IPS-18c (cell line): ENCODE measurements at regions not wholly inside any gene's neighbourhood (a gene's known extent, or its start where the extent isn't known, plus 50 kb on each side); places are given as distances from the start of the nearest gene placed in this dataset.

Experiments
- H3K4me3 ChIP-seq: 2 replicates; pipeline ENCODE4 v1.7.0; 2013; ENCODE audit warnings: low read depth, mild to moderate bottlenecking, low read length, moderate library complexity; ENCODE audit not compliant: insufficient read depth
- H3K9me3 ChIP-seq: one replicate; pipeline ENCODE4 v1.6.1; 2013; ENCODE audit warnings: mild to moderate bottlenecking, low read length, moderate library complexity; ENCODE audit not compliant: control insufficient read depth, insufficient read depth

GRCh38 chr1:60151311-60151710 lies 77.7 kb upstream of the C1orf87 start:
- H3K4me3 ChIP-seq = no peak overlapping the region
- H3K9me3 ChIP-seq = no peaks in the 10 kb centered on the region

- Histone ChIP-seq H3K4me3 (no peak overlapping the region), H3K9me3 (no peaks in the 10 kb centered on the region)
Measured at GRCh38 chr1:60149251-60149650, 75.7 kb upstream of the C1orf87 start.

GRCh38 chr1:60146884-60147283 lies 73.3 kb upstream of the C1orf87 start:
- Histone ChIP-seq H3K4me3 (no peak overlapping the region), H3K9me3 (no peaks in the 10 kb centered on the region)

GRCh38 chr1:60145771-60146170 lies 72.2 kb upstream of the C1orf87 start:
- H3K4me3 ChIP-seq = no peak overlapping the region
- H3K9me3 ChIP-seq = no peaks in the 10 kb centered on the region

GRCh38 chr1:60141743-60142142 lies 68.2 kb upstream of the C1orf87 start:
- Histone ChIP-seq H3K9me3 (no peaks in the 10 kb centered on the region), H3K4me3 (no peak overlapping the region)

- Histone ChIP-seq H3K9me3 (no peaks in the 10 kb centered on the region), H3K4me3 (no peak overlapping the region)
Measured at GRCh38 chr1:60141276-60141675, 67.7 kb upstream of the C1orf87 start.

- Histone ChIP-seq H3K9me3 (no peaks in the 10 kb centered on the region), H3K4me3 (no peak overlapping the region)
Measured at GRCh38 chr1:60137406-60137805, 63.8 kb upstream of the C1orf87 start.

- Histone ChIP-seq H3K4me3 (no peak overlapping the region), H3K9me3 (no peaks in the 10 kb centered on the region)
Measured at GRCh38 chr1:60136395-60136794, 62.8 kb upstream of the C1orf87 start.

- H3K4me3 ChIP-seq = no peak overlapping the region
- no peaks in the 10 kb centered on the region for H3K9me3 ChIP-seq
Measured at GRCh38 chr1:60134716-60135115, 61.1 kb upstream of the C1orf87 start.

GRCh38 chr1:60133848-60134247 lies 60.3 kb upstream of the C1orf87 start:
- no peaks in the 10 kb centered on the region for H3K9me3 ChIP-seq
- no peak overlapping the region for H3K4me3 ChIP-seq

GRCh38 chr1:60133000-60133673 lies 59.6 kb upstream of the C1orf87 start:
- H3K4me3 ChIP-seq = no peak overlapping the region

GRCh38 chr1:60132108-60132507 lies 58.5 kb upstream of the C1orf87 start:
- H3K4me3 ChIP-seq = no peak overlapping the region
- H3K9me3 ChIP-seq = no peaks in the 10 kb centered on the region

More at GRCh38 chr1:60133000-60133673, 59.6 kb upstream of the C1orf87 start:
- H3K9me3 ChIP-seq = no peaks in the 10 kb centered on the region

GRCh38 chr1:60130703-60131102 lies 57.1 kb upstream of the C1orf87 start:
- no peak overlapping the region for H3K4me3 ChIP-seq
- H3K9me3 ChIP-seq = no peaks in the 10 kb centered on the region

GRCh38 chr1:60129911-60130310 lies 56.3 kb upstream of the C1orf87 start:
- H3K4me3 ChIP-seq = no peak overlapping the region
- no peaks in the 10 kb centered on the region for H3K9me3 ChIP-seq

GRCh38 chr1:60126723-60127122 lies 53.2 kb upstream of the C1orf87 start:
- H3K9me3 ChIP-seq = no peaks in the 10 kb centered on the region
- no peak overlapping the region for H3K4me3 ChIP-seq
